ENCODE measurements at regions not wholly inside any gene's neighbourhood (a gene's known extent, or its start where the extent isn't known, plus 50 kb on each side); places are given as distances from the start of the nearest gene placed in this dataset.

DNA sequence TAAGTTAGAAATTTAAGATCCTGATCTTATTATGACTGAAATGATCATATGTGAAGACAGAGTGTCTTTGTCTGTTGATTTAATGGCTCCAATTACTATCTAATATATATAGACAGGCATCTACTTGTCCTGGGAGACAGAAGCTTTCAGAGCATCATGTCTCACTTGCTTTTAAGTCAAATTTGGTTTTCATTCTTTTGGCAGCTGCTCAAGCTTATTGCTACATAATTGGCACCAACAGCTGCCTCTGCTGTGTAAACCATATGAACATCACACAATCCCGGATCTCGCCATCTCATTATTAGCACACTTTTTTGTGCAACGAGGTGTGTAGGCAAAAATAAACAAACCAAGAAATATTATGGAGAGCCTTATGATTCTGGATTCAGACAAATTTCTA lies 1717.9 kb downstream of the EFNA5 start:
- no peak for DNase-seq (ENCODE audit: low spot score)
- TF ChIP-seq, protein P1, sequence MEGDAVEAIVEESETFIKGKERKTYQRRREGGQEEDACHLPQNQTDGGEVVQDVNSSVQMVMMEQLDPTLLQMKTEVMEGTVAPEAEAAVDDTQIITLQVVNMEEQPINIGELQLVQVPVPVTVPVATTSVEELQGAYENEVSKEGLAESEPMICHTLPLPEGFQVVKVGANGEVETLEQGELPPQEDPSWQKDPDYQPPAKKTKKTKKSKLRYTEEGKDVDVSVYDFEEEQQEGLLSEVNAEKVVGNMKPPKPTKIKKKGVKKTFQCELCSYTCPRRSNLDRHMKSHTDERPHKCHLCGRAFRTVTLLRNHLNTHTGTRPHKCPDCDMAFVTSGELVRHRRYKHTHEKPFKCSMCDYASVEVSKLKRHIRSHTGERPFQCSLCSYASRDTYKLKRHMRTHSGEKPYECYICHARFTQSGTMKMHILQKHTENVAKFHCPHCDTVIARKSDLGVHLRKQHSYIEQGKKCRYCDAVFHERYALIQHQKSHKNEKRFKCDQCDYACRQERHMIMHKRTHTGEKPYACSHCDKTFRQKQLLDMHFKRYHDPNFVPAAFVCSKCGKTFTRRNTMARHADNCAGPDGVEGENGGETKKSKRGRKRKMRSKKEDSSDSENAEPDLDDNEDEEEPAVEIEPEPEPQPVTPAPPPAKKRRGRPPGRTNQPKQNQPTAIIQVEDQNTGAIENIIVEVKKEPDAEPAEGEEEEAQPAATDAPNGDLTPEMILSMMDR (IDR thresholded peaks at IDR 0.05; ENCODE audit: extremely low read depth, insufficient read depth, missing control alignments) = no peak
- in situ Hi-C loops (cut with MboI; ENCODE audit: low pct_unique_long_range_greater_than_20kb, low sequenced_read_pairs, unreplicated experiment) = no loop called here

DNA sequence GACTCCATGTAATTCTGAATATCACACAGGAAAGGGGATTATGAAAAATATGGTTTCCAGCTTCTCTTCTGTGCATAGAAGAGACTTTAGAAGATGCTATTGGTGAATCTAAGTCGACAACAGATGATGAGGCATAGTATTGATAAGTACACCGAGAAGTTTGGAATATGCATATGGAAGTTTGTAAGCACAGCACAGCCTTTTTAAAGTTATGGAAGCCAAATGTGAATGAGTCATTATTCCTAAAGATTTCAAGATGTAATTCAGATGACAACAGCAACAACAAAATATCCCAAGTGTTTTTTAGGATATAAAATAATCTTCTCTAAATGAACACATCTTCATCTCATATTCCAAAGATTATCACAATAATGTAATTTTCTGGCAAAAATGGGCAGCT lies 1723.3 kb downstream of the EFNA5 start:
- no peak for DNase-seq (ENCODE audit: low spot score)
- TF ChIP-seq, protein P1 (IDR thresholded peaks at IDR 0.05; ENCODE audit: extremely low read depth, insufficient read depth, missing control alignments) = no peak
- in situ Hi-C loops (cut with MboI; ENCODE audit: low pct_unique_long_range_greater_than_20kb, low sequenced_read_pairs, unreplicated experiment) = no loop called here

DNA sequence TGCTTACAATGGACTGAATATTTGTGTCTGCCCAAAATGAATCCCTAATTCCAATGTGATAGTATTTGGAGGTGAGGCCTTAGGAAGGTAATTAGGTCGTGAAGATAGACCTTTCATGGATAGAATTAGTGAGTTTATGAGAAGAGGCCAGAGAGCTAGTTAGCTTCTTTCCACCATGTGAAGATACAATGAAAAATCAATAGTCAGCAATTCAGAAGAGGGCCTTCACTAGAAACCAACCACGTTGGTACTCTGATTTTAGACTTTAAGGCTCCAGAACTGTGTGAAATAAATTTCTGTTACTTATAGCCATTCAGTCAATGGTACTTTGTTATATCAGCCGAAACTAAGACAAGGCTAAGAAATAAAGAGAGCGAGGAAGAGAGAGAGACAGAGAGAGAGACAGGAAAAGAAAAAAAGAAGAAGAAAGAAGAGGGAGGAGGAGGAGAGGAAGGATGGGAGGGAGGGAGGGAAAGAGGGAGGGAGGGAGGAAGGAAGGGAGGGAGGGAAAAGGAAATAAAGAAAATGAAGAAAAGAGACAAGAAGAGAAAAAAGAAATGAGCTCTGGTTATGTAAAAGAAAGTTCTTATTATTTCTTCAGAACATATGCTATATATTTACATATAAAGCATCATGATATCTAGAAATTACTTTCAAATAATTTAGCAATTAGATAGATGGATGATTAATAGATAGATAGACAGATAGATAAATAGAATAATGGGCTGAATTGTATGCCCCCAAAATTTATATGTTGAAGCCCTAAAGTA lies 1725.3 kb downstream of the EFNA5 start:
- TF ChIP-seq, protein P1 (IDR thresholded peaks at IDR 0.05; ENCODE audit: extremely low read depth, insufficient read depth, missing control alignments) = no peak
- DNase-seq (ENCODE audit: low spot score) = no peak
- in situ Hi-C loops (cut with MboI; ENCODE audit: low pct_unique_long_range_greater_than_20kb, low sequenced_read_pairs, unreplicated experiment) = no loop called here

DNA sequence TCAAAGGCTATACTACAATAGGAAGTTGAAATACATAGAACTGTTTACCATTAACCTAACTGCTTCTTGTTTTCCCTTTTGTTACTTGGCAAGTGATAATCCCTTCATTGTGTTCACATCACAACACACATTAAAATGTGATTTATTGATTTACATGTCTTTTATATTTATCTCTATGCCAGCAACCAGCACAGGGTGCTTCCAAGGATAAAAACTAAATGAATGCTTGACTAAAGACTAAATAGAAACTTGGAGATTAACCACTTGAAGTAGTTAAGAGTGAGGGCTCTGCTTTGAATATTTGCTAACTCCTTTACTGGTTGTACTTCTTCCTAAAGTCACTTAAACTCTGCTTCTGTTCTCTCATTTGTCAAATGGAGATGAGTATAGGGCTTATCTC lies 1730.6 kb downstream of the EFNA5 start:
- TF ChIP-seq, protein P1 (IDR thresholded peaks at IDR 0.05; ENCODE audit: extremely low read depth, insufficient read depth, missing control alignments) = no peak
- no peak for DNase-seq (ENCODE audit: low spot score)
- in situ Hi-C loops (cut with MboI; ENCODE audit: low pct_unique_long_range_greater_than_20kb, low sequenced_read_pairs, unreplicated experiment) = no loop called here

DNA sequence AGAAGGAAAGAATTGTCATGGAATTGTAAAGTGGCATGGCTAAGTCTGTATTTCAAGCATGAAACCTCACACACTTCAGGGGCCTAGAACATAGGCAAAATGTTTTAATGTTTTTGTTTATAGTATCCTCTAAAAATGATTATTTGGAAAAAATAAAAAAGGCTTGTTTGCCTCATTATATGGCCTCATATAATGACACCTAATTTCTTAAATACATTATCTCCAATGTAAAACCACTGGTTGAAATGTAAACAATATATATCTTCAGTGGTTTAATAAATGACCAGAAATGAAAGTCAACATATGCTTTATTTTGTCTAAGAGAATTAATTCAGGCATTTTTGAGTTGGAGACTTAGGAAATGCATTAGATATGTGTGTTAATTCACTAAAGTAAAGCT lies 1736.6 kb downstream of the EFNA5 start:
- in situ Hi-C loops (cut with MboI; ENCODE audit: low pct_unique_long_range_greater_than_20kb, low sequenced_read_pairs, unreplicated experiment) = no loop called here
- DNase-seq (ENCODE audit: low spot score) = no peak
- TF ChIP-seq, protein P1 (IDR thresholded peaks at IDR 0.05; ENCODE audit: extremely low read depth, insufficient read depth, missing control alignments) = no peak

DNA sequence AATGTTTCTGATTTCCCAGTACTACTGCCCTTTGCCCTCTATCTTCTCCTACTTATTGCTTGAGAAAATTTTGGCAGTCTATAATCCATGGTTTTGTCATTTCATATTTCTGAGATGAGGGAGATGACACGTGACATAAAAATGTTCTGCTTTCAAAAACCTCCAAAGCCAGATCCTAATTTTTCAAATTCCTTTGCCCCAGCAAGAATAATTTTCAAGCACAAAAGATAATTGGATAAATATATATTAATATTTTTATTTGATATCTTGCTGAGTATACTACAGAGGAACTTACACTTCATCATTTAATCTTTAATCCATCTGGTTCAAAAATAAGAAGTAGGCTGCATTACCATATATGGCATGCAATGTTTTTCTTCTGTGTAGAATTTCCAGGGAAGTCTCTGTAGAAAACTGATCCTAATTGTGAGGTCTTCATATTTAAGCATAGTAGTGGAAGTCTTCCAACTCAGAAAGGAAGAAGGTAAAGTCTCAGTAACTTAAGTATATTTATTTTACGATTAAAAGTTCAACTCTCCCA lies 1738.8 kb downstream of the EFNA5 start:
- no peak for DNase-seq (ENCODE audit: low spot score)
- TF ChIP-seq, protein P1 (IDR thresholded peaks at IDR 0.05; ENCODE audit: extremely low read depth, insufficient read depth, missing control alignments) = no peak
- in situ Hi-C loops (cut with MboI; ENCODE audit: low pct_unique_long_range_greater_than_20kb, low sequenced_read_pairs, unreplicated experiment) = no loop called here
